H1 (cell line): ENCODE measurements at regions not wholly inside any gene's neighbourhood (a gene's known extent, or its start where the extent isn't known, plus 50 kb on each side); places are given as distances from the start of the nearest gene placed in this dataset.

Experiments used
- CTCF ChIA-PET: fragments of 300-600 bp; sonication (Branson Sonifier 250); formaldehyde crosslinking; loops from one replicate; lab custom pipeline; 2021; ENCODE audit not compliant: partially characterized antibody; lab: Charles Lee
- POLR2A ChIA-PET: fragments of 300-600 bp; sonication (Branson Sonifier 250); formaldehyde crosslinking; loops from one replicate; lab custom pipeline; 2021; ENCODE audit warnings: inconsistent platforms; ENCODE audit not compliant: partially characterized antibody; lab: Charles Lee
- DNase-seq, 2 experiments: peaks; one replicate each; pipeline versions ENCODE4 v3.0.0 to v3.0.0-alpha.2; 2010 to 2022; ENCODE audit warnings: low spot score in 2 of 2, low read depth in 1 of 2, mixed read lengths in 1 of 2
- FAIRE-seq: peaks from 2 replicates; lab custom pipeline; 2011; peaks lifted over from hg19 to GRCh38; lab: Jason Lieb, UNC
- H2AFZ ChIP-seq: 2 replicates; pipeline ENCODE4 v1.8.1; 2012; ENCODE audit warnings: low read length, inconsistent platforms
- H2AK5ac ChIP-seq: 2 replicates; pipeline ENCODE4 v1.6.1; 2013; ENCODE audit warnings: low read depth, low read length
- H2BK120ac ChIP-seq: replicated peaks from 2 replicates; pipeline ENCODE3; 2013; ENCODE audit warnings: low read depth, low read length, inconsistent platforms
- H2BK12ac ChIP-seq: 2 replicates; pipeline ENCODE4 v1.6.1; 2013; ENCODE audit warnings: low read depth, low read length
- H2BK15ac ChIP-seq: 2 replicates; pipeline ENCODE4 v1.6.1; 2013; ENCODE audit warnings: low read length
- H2BK20ac ChIP-seq: 2 replicates; pipeline ENCODE4 v1.6.1; 2013; ENCODE audit warnings: low read length
- H2BK5ac ChIP-seq: 2 replicates; pipeline ENCODE4 v1.6.1; 2013; ENCODE audit warnings: low read depth, low read length
- H3K14ac ChIP-seq: 2 replicates; pipeline ENCODE4 v1.6.1; 2013; ENCODE audit warnings: inconsistent platforms; ENCODE audit not compliant: insufficient read length
- H3K18ac ChIP-seq: 2 replicates; pipeline ENCODE4 v1.6.1; 2013; ENCODE audit warnings: low read length; ENCODE audit errors: extremely low read depth
- H3K23ac ChIP-seq: 2 replicates; pipeline ENCODE4 v1.6.1; 2013; ENCODE audit warnings: inconsistent platforms; ENCODE audit not compliant: insufficient read length
- H3K23me2 ChIP-seq: 2 replicates; pipeline ENCODE4 v1.6.1; 2013; ENCODE audit warnings: low read depth, low read length
- H3K27ac ChIP-seq: 2 replicates; pipeline ENCODE4 v1.6.1; 2011; ENCODE audit warnings: low read depth, low read length, inconsistent platforms
- H3K27me3 ChIP-seq, 4 experiments: replicated peaks in 1 of 4; 1 replicate in 1 of 4; 2 replicates in 3 of 4; pipeline versions ENCODE4 v1.6.1 to v1.8.1; 2011 to 2013; ENCODE audit warnings: low read length in 3 of 4, mild to moderate bottlenecking in 3 of 4, inconsistent platforms in 2 of 4, mixed read lengths in 2 of 4, moderate library complexity in 1 of 4; ENCODE audit not compliant: control insufficient read depth in 3 of 4, insufficient read depth in 3 of 4; ENCODE audit errors: extremely low read depth in 1 of 4
- H3K36me3 ChIP-seq, 4 experiments: 2 replicates each; pipeline versions ENCODE4 v1.6.1 to v1.8.1; 2011 to 2013; ENCODE audit warnings: mild to moderate bottlenecking in 4 of 4, low read length in 3 of 4, moderate library complexity in 2 of 4, control low read depth in 1 of 4, inconsistent platforms in 1 of 4; ENCODE audit not compliant: insufficient read depth in 4 of 4, control insufficient read depth in 2 of 4
- H3K4ac ChIP-seq: replicated peaks from 2 replicates; pipeline ENCODE3; 2013; ENCODE audit warnings: low read length, low read depth, mixed read lengths, inconsistent platforms; ENCODE audit not compliant: insufficient read length
- H3K4me1 ChIP-seq, 4 experiments: replicated peaks in 1 of 4; 1 replicate in 1 of 4; 2 replicates in 3 of 4; pipeline versions ENCODE4 v1.6.1 to v1.8.1; 2011 to 2013; ENCODE audit warnings: low read length in 3 of 4, inconsistent platforms in 2 of 4, mixed read lengths in 1 of 4; ENCODE audit not compliant: insufficient read depth in 4 of 4, control insufficient read depth in 3 of 4
- H3K4me2 ChIP-seq, 2 experiments: 2 replicates each; pipeline versions ENCODE4 v1.6.1 to v1.8.1; 2011 to 2013; ENCODE audit warnings: low read depth in 2 of 2, low read length in 2 of 2, control low read depth in 1 of 2, inconsistent platforms in 1 of 2, mild to moderate bottlenecking in 1 of 2; ENCODE audit not compliant: insufficient read depth in 1 of 2
- H3K4me3 ChIP-seq, 4 experiments: fragments of 200-600, 300-600 bp in 1 of 4; sonication (generic), shearing (Covaris generic), sonication (Bioruptor Twin) in 1 of 4; 2 replicates each; pipeline versions ENCODE4 v1.5.1 to v1.8.1; 2011 to 2016; ENCODE audit warnings: low read length in 4 of 4, low read depth in 3 of 4, control low read depth in 2 of 4, inconsistent platforms in 2 of 4, mild to moderate bottlenecking in 2 of 4, mixed read lengths in 1 of 4, moderate library complexity in 1 of 4; ENCODE audit not compliant: insufficient read depth in 2 of 4; ENCODE audit errors: extremely low read depth in 1 of 4
- H3K56ac ChIP-seq: replicated peaks from 2 replicates; pipeline ENCODE3; 2013; ENCODE audit warnings: low read depth, mild to moderate bottlenecking, mixed read lengths, low read length, inconsistent platforms; ENCODE audit not compliant: insufficient read length
- H3K79me1 ChIP-seq: 2 replicates; pipeline ENCODE4 v1.6.1; 2013; ENCODE audit warnings: low read depth, low read length, control low read depth
- H3K79me2 ChIP-seq, 2 experiments: 2 replicates each; pipeline versions ENCODE4 v1.6.1 to v1.8.1; 2012 to 2013; ENCODE audit warnings: low read length in 2 of 2, mild to moderate bottlenecking in 2 of 2, inconsistent platforms in 1 of 2; ENCODE audit not compliant: insufficient read depth in 2 of 2, control insufficient read depth in 1 of 2
- H3K9ac ChIP-seq, 4 experiments: replicated peaks in 1 of 4; 1 replicate in 1 of 4; 2 replicates in 3 of 4; pipeline versions ENCODE4 v1.6.1 to v1.8.1; 2011 to 2013; ENCODE audit warnings: low read depth in 3 of 4, low read length in 3 of 4, control low read depth in 2 of 4, mild to moderate bottlenecking in 2 of 4, moderate library complexity in 2 of 4, inconsistent platforms in 1 of 4; ENCODE audit errors: extremely low read depth in 1 of 4
- H3K9me3 ChIP-seq, 2 experiments: 2 replicates each; pipeline versions ENCODE4 v1.6.1 to v1.8.1; 2012 to 2013; ENCODE audit warnings: mild to moderate bottlenecking in 2 of 2, moderate library complexity in 2 of 2, control low read depth in 1 of 2, inconsistent platforms in 1 of 2, low read depth in 1 of 2, low read length in 1 of 2, mixed read lengths in 1 of 2; ENCODE audit not compliant: insufficient read depth in 2 of 2
- H4K20me1 ChIP-seq, 2 experiments: replicated peaks in 1 of 2; 2 replicates each; pipeline versions ENCODE3 to v1.8.1; 2011 to 2013; ENCODE audit warnings: inconsistent platforms in 2 of 2, low read length in 2 of 2, mild to moderate bottlenecking in 1 of 2; ENCODE audit not compliant: insufficient read depth in 2 of 2, control insufficient read depth in 1 of 2
- H4K5ac ChIP-seq: 2 replicates; pipeline ENCODE4 v1.6.1; 2013; ENCODE audit warnings: low read length, low read depth, mixed read lengths, inconsistent platforms; ENCODE audit not compliant: insufficient read length
- H4K8ac ChIP-seq: 2 replicates; pipeline ENCODE4 v1.8.0; 2013; ENCODE audit warnings: mild to moderate bottlenecking, moderate library complexity, low read length, inconsistent platforms; ENCODE audit not compliant: insufficient read depth; ENCODE audit errors: extremely low read depth
- H4K91ac ChIP-seq: replicated peaks from 2 replicates; pipeline ENCODE3; 2013; ENCODE audit warnings: low read length, mixed read lengths, inconsistent platforms; ENCODE audit not compliant: insufficient read length
- CTCF ChIP-seq, 3 experiments: IDR thresholded peaks; 1 replicate in 2 of 3; 2 replicates in 1 of 3; pipeline versions ENCODE4 v1.5.1 to v1.6.1; 2011; ENCODE audit warnings: low read length in 3 of 3, mild to moderate bottlenecking in 3 of 3, inconsistent platforms in 2 of 3, low read depth in 1 of 3, moderate library complexity in 1 of 3; ENCODE audit not compliant: insufficient read depth in 1 of 3; ENCODE audit errors: control extremely low read depth in 1 of 3
- KDM5A ChIP-seq: fragments of 200-600 bp; IDR thresholded peaks from 2 replicates; pipeline ENCODE4 v1.7.1; 2012; ENCODE audit warnings: mild to moderate bottlenecking, low read length, inconsistent platforms, mixed read lengths
- RAD21 ChIP-seq, 2 experiments: IDR thresholded peaks in 1 of 2; conservative IDR thresholded peaks in 1 of 2; 2 replicates each; pipeline ENCODE4 v1.6.1; 2011; ENCODE audit warnings: low read depth in 2 of 2, low read length in 2 of 2, improper control_type of control experiment in 1 of 2, inconsistent platforms in 1 of 2, mild to moderate bottlenecking in 1 of 2, moderate library complexity in 1 of 2
- WGBS, 2 experiments: shearing (Covaris generic) in 1 of 2; methylation state at CpG; one replicate each; pipeline versions ENCODE4 v1.1.6 to v1.1.7; 2013 to 2015; ENCODE audit warnings: low lambda C conversion rate in 2 of 2, mixed read lengths in 2 of 2, inconsistent platforms in 1 of 2, low coverage in 1 of 2, missing lambda C conversion rate in 1 of 2; ENCODE audit not compliant: insufficient replicate concordance in 2 of 2, insufficient coverage in 1 of 2, insufficient read length in 1 of 2; ENCODE audit errors: extremely low coverage in 1 of 2, missing lambda C conversion rate in 1 of 2; 5-methylcytosine and 5-hydroxymethylcytosine counted together

DNA sequence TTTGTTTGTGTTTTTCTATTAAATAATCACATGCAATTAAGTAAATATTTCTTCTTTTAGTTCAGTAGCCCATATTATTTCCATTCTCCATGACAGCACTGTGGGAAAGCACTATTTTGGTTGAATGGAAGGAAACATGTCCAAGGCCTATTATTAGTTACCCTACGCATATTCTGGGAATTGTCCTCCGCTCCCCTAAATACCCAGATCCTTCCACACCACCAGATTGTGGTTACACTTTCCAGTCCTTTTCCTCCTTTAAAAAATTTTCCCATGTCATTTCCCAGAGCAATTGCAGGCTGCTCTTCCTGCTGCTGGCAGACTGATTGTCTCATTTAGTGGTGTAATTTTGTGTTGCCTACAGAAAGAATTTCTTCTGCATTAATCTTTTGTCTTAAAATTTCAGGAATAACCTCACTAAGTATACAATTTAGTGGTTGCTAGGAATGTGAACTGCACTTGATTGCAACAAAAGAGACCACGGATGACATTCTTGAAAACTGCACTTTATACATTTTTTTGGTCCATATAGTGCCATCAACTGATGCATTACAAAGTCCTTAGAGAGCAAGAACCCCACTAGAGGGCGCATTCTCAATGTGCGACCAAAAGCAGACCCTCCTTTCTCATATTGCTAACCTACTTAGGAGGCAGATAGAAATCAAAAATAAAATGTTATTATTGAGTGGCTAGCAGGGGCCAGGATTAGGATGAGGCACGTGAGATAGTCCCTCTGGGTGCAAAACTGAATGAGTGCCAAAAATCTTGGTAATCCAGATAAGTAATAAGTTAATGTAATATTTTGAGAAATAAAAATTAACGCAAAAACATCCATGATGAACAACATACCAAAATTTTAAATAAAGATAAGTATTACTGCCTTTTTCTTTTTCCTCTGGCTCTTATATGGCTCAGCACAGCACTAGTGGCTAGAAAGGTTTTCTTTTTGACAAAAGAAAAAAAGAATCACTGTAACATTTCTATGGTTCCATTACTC lies 98.8 kb upstream of the IQCM start:
- TF ChIP-seq KDM5A (no peak), CTCF (IDR thresholded peaks at IDR 0.05; ENCODE audit: control extremely low read depth in 1 of 3, insufficient read depth in 1 of 3, low read depth in 1 of 3, low read length in 3 of 3) (peak in 2 of 3 experiments; percentile 42 to 74; a peak in 2 of 4 replicates), RAD21 (IDR thresholded peaks at IDR 0.05 in 1 of 2, conservative IDR thresholded peaks at IDR 0.05 in 1 of 2; ENCODE audit: low read depth in 2 of 2, low read length in 2 of 2) (peak; percentile 50 to 60)
- ChIA-PET POLR2A (no interaction called here), CTCF (no interaction called here)
- Histone ChIP-seq H3K79me2 (no peaks in the 10 kb centered on the region), H2BK12ac (no peak overlapping the region), H4K8ac (no peak overlapping the region), H3K23me2 (no peaks in the 10 kb centered on the region), H3K4me2 (no peak overlapping the region), H3K18ac (no peak overlapping the region), H3K56ac (no peak overlapping the region), H2AFZ (no peak overlapping the region), H3K4me1 (no peaks in the 10 kb centered on the region), H4K20me1 (no peaks in the 10 kb centered on the region), H3K4me3 (no peak overlapping the region), H3K27me3 (no peaks in the 10 kb centered on the region), H2BK15ac (no peak overlapping the region), H2AK5ac (no peak overlapping the region), H3K9me3 (no peaks in the 10 kb centered on the region), H2BK120ac (no peak overlapping the region), H4K91ac (no peak overlapping the region), H4K5ac (no peak overlapping the region), H3K23ac (no peak overlapping the region), H3K36me3 (no peaks in the 10 kb centered on the region), H3K4ac (no peak overlapping the region), H2BK5ac (no peak overlapping the region), H3K79me1 (no peaks in the 10 kb centered on the region), H2BK20ac (no peak overlapping the region), H3K27ac (no peak overlapping the region), H3K14ac (no peak overlapping the region), H3K9ac (no peak overlapping the region)
- FAIRE-seq: no peak
- WGBS, 2 experiments: 48% methylated on average over 7 of the region's 7 CpGs; no CpG with 5 or more reads in 1 of the 2 experiments
- peak in 1 of 2 experiments; percentile 74 for DNase-seq
